GM18858 (cell line): ENCODE measurements at regions not wholly inside any gene's neighbourhood (a gene's known extent, or its start where the extent isn't known, plus 50 kb on each side); places are given as distances from the start of the nearest gene placed in this dataset.
"Not testable (repeated sequence)": the region's sequence is repeated elsewhere in the genome, so short reads cannot be mapped to it uniquely, and the experiment has no call there.

Experiments
- ATAC-seq: cut with Tn5 transposase; IDR thresholded peaks from one replicate; pipeline ENCODE4 v1.9.1; 2021; ENCODE audit not compliant: unreplicated experiment

DNA sequence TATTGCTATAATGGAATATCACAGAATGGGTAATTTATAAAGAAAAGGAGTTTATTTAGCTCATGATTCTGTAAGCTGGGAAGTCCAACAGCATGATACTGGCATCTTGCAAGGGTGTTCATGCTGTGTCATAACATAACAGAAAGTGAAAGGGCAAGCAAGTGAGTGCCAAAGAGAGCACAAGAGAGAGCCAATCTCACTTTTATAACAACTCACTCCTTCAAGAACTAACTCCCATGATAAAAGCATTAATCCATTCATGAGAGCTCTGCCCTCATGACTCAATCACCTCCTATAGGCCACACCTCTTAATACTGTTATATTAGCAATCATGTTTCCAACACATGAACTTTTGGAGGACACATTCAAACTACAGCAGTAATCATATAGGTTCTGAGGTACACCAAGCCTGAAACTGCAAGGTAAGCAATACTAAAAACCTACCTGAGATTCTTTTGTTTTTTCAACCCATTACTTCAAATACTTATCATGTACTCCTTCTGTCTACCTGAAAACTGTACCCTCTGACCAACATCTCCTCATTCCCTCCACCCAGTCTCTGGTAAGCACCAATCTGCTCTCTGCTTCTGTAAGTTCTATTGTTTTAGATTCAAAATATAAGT lies 219.7 kb downstream of the MTERF1 start:
- ATAC-seq: no peak

GRCh38 chr7:91661727-91662126 lies 218.8 kb downstream of the MTERF1 start:
- no peak for ATAC-seq

- ATAC-seq: no peak
These were observed 212.3 kb downstream of the MTERF1 start for GRCh38 chr7:91668217-91668616.

DNA sequence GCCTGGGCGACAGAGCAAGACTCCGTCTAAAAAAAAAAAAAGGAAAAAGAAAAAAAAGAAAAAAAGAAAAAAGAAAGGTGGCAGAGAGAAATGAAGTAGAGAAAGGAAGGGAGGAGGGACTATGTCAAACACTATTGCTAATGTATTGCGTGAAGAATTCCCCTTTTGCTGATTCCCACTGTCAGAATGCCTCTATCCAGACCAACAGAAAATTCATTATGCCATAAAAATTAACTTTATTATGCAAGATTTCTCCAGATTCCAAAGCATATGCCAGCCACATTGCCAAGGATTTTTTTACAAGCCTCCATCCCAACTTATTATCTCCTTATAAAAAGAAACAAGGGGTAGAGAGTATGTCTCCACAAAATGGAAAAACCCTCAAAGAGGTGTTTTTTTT lies 209.3 kb downstream of the MTERF1 start:
- ATAC-seq: no peak

DNA sequence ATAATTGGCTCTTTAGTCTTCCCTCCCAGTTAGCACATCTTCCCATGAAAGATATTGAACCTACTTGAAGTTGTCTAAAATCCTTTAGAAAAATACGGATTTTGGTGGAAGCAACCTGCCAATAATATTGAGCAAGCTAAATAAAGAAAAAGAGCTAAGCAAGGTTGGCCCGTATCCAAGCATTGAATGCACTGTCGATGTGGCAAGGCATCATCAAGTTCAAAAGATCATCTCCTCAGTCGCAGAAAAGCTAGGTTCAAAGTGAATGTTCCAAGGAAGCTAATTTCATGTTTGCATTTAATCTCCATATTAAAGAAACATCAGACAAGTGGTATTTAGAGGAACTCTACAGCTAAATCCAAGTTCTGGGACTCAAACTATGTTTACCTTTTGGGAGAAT lies 206.0 kb downstream of the MTERF1 start:
- ATAC-seq: no peak

DNA sequence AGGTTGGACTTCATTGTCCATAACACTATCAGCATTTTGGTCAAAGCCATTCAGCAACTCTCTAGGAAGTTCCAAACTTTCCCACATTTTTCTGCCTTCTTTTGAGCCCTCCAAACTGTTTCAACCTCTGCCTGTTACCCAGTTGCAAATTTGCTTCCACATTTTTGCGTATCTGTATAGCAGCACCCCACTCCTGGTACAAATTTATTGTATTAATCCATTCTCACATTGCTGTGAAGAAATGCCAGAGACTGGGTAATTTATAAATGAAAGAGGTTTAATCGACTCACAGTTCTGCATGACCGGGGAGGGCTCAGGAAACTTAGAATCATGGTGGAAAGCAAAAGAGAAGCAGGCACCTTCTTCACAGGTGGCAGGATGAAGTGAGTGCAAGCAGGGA lies 198.8 kb downstream of the MTERF1 start:
- ATAC-seq: no peak

DNA sequence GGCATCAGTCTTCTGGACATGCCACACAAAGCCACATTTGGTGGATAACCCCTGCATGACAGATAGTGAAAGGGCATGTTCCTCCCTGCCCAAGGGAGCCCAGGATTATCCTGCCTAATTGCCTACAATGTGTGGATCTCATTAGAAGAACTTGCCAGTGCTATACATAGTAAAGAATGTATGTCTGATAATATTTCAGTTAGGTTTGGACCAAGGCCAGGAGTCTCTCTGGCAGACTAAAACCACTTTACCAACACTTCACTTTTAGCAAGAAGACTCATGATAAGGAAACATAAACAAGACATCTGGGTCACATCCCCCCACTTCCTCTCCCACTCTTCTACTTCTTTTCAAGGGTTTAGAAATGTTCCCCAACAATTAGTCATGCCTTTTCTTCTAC lies 196.7 kb downstream of the MTERF1 start:
- no peak for ATAC-seq

GRCh38 chr7:91685544-91685943 lies 195.0 kb downstream of the MTERF1 start:
- no peak for ATAC-seq

DNA sequence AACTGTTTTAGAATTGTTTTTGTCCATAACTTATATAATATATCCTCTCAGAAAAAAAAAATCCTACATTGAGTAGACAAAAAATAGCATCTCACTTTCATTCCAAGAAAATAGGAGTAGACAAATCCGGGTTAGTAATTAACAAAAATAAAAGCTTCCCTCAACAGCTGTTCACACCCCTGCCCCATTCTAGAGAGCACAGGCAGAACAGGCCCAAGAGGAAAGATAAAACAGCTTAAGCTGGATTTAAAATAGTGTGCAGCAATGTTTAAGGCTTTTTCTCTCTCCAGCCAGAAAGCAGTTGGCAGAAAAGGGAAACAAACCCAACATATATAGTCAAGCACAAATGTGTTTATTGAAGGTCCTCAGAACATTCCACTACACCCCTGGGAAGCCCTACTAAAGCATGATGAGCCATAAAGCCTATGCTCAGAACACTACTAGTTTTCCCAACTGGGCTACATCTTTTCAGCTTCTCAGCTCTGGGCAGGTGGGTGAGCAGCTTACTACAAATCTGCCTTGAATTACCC lies 189.9 kb downstream of the MTERF1 start:
- no peak for ATAC-seq

- no peak for ATAC-seq
These were observed 188.6 kb downstream of the MTERF1 start for GRCh38 chr7:91691865-91692264.

DNA sequence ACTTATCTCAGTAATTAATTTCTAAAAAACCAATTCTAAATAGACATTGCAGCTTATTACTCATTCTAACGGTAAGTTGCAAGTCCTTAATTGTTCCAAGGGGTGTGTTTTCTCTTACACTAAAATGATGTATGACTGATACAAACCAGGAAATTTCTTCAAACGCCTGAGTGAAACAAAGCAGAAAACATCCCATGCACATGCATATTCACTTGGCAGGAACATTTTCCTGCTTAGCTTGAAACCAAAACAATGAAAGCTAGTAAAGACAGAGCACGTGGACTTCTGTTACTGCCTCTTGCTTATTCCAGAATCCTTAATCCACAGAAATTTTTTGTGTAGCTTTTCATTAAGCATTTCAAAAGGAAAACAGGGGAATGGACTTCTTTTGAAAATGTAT lies 187.7 kb downstream of the MTERF1 start:
- no peak for ATAC-seq

- no peak for ATAC-seq
These were observed 186.1 kb downstream of the MTERF1 start for GRCh38 chr7:91694351-91694841.

DNA sequence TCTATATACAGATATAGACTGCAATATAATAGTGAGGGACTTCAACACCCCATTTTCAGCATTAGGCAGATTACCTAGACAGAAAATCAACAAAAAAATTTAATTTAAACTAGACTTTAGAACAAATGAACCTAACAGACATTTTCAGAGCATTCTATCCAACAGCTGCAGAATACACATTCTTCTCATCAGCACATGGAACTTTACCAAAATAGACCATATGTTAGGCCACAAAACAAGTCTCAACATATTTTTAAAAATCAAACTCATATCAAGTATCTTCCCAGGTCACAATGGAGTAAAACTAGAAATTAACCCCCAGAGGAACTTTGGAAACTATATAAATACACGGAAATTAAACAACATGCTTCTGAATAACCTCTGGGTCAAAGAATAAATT lies 169.6 kb downstream of the MTERF1 start:
- no peak for ATAC-seq

DNA sequence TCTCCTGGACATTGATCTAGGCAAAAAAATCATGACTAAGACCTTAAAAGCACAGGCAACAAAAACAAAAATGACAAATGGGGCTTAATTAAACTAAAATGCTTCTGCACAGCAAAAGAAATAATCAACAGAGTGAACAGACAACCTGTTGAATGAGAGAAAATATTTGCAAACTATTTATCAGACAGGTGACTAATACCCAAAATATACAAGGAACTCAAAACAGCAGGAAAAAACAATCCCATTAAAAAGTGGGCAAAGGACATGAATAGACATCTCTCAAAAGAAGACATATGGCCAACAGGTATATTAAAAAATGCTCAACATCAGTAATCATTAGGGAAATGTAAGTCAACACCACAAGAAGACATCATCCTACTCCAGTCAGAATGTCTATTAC lies 166.8 kb downstream of the MTERF1 start:
- ATAC-seq: no peak

DNA sequence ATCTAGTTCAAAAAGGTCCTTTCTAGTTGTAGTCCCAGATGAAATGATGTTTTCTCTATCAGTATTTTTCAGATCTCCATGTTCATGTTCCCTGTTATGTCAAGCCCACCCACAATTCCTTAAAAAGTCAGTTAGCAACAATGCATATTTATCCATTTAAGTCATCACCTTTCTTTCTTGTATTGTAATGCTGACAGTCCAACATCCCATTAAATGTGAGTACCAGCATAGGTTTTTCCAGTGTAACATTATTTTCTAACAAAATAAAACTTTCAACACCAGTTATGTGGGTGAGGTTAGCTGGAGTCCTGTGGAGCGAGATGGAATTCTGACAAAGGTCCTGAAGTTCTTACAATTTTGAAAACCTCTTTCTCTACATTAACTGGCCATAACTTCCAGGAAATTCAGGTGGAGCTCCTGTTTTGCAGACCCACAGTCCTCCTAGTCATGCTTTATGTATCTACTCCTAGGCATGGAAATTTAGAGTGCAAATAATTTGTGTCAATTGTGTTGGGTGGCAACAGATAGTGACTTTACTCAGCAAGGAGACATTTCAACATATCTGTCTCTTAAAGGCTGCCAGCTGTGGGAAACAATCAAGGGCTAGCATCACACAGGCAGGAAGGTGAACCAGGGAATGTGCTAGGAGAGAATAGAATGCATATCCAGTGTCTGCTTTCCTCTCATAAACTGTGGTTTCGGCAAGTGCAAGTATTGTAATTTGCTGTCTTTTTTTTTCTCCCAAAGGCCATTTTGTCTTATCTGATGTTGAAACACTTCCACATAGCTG lies 162.6 kb downstream of the MTERF1 start:
- no peak for ATAC-seq

DNA sequence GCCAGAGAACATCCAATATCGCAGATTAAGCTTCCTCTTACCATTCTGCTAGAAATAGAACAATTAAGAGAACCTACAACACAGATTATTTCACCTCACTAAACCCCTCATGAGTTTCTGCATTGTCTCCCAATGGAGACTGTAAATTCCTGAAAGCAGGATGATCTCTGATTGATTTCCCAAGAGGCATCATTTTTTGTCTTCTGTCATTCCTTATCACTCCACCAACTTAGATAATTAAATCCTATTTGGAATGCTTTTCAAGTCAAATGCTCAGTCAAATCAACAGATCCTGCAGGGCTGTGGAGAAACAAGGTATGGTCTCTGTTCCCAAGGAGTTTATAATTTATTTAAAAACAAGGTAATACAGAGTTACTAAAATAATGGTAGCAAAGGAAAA lies 161.5 kb downstream of the MTERF1 start:
- ATAC-seq: no peak

DNA sequence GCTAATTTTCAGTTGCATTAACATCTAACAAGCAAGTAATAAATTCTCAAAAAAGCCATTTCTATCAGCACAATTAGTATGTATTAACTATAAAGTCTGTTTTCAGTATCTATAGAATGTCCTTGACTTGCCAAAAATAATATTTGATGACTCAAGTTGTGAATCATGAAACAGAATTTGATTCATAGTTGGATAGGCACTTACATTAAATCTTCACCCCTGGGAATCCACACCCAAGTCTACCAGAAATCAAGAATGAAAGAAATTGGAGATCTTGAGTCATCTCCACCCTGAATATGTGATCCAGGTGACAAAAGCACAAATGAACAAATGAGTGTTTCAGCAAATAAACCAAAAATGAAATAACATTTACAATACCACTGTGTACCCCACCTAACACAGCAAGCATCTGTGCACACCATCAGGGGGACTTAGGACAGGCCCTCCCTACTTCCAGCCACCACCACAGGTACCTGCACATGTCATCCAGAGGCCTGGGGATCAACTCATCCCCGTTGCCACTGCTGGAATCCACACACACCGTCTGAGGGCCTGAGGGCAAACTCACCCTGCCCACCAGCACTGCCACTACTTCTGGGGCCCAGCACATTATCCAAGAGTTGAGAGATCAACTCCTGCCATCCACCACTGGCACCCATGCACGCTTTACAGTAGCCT lies 160.1 kb downstream of the MTERF1 start:
- no peak for ATAC-seq

- ATAC-seq: no peak
These were observed 157.7 kb downstream of the MTERF1 start for GRCh38 chr7:91722831-91723230.

DNA sequence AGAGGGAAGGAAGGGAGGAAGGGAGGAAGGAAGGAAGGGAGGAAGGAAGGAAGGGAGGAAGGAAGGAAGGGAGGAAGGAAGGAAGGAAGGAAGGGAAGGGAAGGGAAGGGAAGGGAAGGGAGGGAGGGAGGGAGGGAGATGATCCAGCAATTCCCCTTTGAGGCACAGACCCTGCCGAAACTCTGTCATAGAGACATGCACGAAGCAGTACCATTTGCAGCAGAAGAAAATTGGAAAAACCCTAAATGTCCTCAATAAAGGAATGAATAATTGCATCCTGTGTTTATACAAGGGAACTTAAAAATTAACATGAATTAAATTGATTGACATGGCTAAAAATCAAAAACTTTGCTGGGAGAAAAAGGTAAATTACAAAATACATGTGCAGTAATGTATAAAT lies 151.5 kb downstream of the MTERF1 start:
- ATAC-seq: not testable (repeated sequence)

- ATAC-seq: no peak
These were observed 148.5 kb downstream of the MTERF1 start for GRCh38 chr7:91731976-91732375.

- no peak for ATAC-seq
These were observed 131.1 kb downstream of the MTERF1 start for GRCh38 chr7:91749418-91749817.

DNA sequence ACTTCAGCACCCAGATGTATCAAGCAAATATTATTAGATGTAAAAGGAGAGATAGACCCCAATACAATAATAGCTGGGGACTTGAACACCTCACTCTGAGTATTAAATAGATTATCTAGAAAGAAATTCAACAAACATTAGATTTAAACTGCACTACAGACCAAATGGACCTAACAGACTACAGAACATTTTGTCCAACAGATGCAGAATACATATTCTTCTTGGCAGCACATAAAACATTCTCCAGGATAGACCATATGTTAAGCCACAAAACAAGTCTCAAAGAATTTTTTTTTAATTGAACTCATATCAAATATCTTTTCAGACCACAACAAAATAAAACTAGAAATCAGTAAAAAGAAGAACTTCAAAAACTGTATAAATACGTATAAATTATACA lies 130.4 kb downstream of the MTERF1 start:
- ATAC-seq: no peak
